ENCODE measurements at regions not wholly inside any gene's neighbourhood (a gene's known extent, or its start where the extent isn't known, plus 50 kb on each side); places are given as distances from the start of the nearest gene placed in this dataset.

GRCh38 chr14:85764822-85765221 is 234.9 kb downstream of the FLRT2 start:
- no peak for TF ChIP-seq CTCF (conservative IDR thresholded peaks at IDR 0.05)
- TF ChIP-seq ZFX (IDR thresholded peaks at IDR 0.05), result no peak

Measured in C4-2B (cell line).